Liver (tissue), 3 donors: ENCODE measurements at regions not wholly inside any gene's neighbourhood (a gene's known extent, or its start where the extent isn't known, plus 50 kb on each side); places are given as distances from the start of the nearest gene placed in this dataset.

ENCODE experiments used
- CTCF ChIP-seq: fragments of 150-350 bp; IDR thresholded peaks from 2 replicates; pipeline ENCODE4 v1.5.1; 2017; ENCODE audit warnings: improper control_type of control experiment, low read depth, low read length; ENCODE audit not compliant: missing input control
- GABPA ChIP-seq, 2 donors: IDR thresholded peaks in 1 of 2; conservative IDR thresholded peaks in 1 of 2; 2 replicates each; pipeline ENCODE4 v1.6.1; 2016; ENCODE audit warnings: antibody characterized with exemption in 2 of 2, mild to moderate bottlenecking in 1 of 2, moderate library complexity in 1 of 2
- JUND ChIP-seq, 2 donors: IDR thresholded peaks; 2 replicates each; pipeline ENCODE4 v1.6.1; 2016; ENCODE audit warnings: antibody characterized with exemption in 2 of 2
- TAF1 ChIP-seq: conservative IDR thresholded peaks from 2 replicates; pipeline ENCODE4 v1.6.1; 2016; ENCODE audit warnings: antibody characterized with exemption, mild to moderate bottlenecking
- TF ChIP-seq, protein P1 (sequence below): IDR thresholded peaks from 2 replicates; pipeline ENCODE4 v1.6.1; 2016; ENCODE audit warnings: antibody characterized with exemption
- donor health status: healthy.
- donor health status: healthy.

DNA sequence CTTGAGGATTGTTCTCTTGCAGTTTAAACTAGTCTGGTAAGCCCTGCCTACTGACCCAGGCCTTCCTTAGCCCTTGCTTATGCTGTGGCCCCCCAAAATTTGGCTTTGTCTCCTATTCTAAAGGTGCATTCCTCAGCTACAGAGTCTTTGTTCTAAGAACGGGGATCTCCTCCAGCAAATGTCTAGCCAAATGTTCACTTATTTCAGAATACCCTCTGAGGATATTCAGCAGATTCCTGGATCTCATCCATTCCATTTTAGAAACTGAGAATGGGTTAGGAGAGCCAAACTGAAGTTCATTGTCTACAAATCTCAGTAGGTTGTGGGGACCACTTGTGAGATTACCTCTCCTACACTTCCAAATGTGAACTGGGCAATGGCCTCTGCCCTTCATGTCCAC lies 164.2 kb upstream of the ARG1 start:
- no peak for TF ChIP-seq CTCF
- TF ChIP-seq, protein P1, sequence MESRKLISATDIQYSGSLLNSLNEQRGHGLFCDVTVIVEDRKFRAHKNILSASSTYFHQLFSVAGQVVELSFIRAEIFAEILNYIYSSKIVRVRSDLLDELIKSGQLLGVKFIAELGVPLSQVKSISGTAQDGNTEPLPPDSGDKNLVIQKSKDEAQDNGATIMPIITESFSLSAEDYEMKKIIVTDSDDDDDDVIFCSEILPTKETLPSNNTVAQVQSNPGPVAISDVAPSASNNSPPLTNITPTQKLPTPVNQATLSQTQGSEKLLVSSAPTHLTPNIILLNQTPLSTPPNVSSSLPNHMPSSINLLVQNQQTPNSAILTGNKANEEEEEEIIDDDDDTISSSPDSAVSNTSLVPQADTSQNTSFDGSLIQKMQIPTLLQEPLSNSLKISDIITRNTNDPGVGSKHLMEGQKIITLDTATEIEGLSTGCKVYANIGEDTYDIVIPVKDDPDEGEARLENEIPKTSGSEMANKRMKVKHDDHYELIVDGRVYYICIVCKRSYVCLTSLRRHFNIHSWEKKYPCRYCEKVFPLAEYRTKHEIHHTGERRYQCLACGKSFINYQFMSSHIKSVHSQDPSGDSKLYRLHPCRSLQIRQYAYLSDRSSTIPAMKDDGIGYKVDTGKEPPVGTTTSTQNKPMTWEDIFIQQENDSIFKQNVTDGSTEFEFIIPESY = no peak
- no peak for TF ChIP-seq TAF1
- no peak for TF ChIP-seq JUND (IDR thresholded peaks at IDR 0.05)
- TF ChIP-seq GABPA (IDR thresholded peaks at IDR 0.05 in 1 of 2, conservative IDR thresholded peaks at IDR 0.05 in 1 of 2) = no peak
